Testis (tissue), 2 donors: ENCODE measurements at regions not wholly inside any gene's neighbourhood (a gene's known extent, or its start where the extent isn't known, plus 50 kb on each side); places are given as distances from the start of the nearest gene placed in this dataset.

Source experiments
- DNase-seq: peaks from one replicate; pipeline ENCODE4 v3.0.0-alpha.2; 2019
- H3K27ac ChIP-seq, 2 donors: fragments of 200-600 bp; sonication (generic); one replicate each; pipeline ENCODE4 v1.5.1; 2019
- H3K27me3 ChIP-seq: fragments of 200-600 bp; sonication (generic); one replicate; pipeline ENCODE4 v1.5.1; 2019
- H3K36me3 ChIP-seq: fragments of 200-600 bp; sonication (generic); one replicate; pipeline ENCODE4 v1.5.1; 2017; ENCODE audit warnings: low read depth; ENCODE audit errors: missing control alignments
- H3K4me1 ChIP-seq: fragments of 200-600 bp; sonication (generic); one replicate; pipeline ENCODE4 v1.5.1; 2019
- H3K4me3 ChIP-seq, 2 donors: fragments of 200-600 bp; sonication (generic); one replicate each; pipeline ENCODE4 v1.5.1; 2017 to 2019
- H3K9me3 ChIP-seq: fragments of 200-600 bp; sonication (generic); one replicate; pipeline ENCODE4 v1.5.1; 2017
- POLR2A ChIP-seq: fragments of 450-650 bp; IDR thresholded peaks from one replicate; pipeline ENCODE4 v1.6.1; 2017; ENCODE audit warnings: antibody characterized with exemption, mild to moderate bottlenecking, moderate library complexity
- WGBS, 2 donors: methylation state at CpG; one replicate each; pipeline ENCODE4 v1.1.5; 2018; 5-methylcytosine and 5-hydroxymethylcytosine counted together
- intact Hi-C: fragments of 100-400 bp; cut with DNase I; formaldehyde crosslinking; loops from one replicate; pipeline ENCODE4 v1.15.1; 2023; ENCODE audit warnings: low total_unique reads
- TF ChIP-seq, protein P1 (sequence below), 3 experiments: fragments of 450-650 bp in 2 of 3; fragments of 200-600 bp in 1 of 3; sonication (generic) in 1 of 3; IDR thresholded peaks; one replicate each; pipeline ENCODE4 v1.5.1; 2016 to 2019; ENCODE audit warnings: antibody characterized with exemption in 3 of 3, mild to moderate bottlenecking in 2 of 3, moderate library complexity in 1 of 3

DNA sequence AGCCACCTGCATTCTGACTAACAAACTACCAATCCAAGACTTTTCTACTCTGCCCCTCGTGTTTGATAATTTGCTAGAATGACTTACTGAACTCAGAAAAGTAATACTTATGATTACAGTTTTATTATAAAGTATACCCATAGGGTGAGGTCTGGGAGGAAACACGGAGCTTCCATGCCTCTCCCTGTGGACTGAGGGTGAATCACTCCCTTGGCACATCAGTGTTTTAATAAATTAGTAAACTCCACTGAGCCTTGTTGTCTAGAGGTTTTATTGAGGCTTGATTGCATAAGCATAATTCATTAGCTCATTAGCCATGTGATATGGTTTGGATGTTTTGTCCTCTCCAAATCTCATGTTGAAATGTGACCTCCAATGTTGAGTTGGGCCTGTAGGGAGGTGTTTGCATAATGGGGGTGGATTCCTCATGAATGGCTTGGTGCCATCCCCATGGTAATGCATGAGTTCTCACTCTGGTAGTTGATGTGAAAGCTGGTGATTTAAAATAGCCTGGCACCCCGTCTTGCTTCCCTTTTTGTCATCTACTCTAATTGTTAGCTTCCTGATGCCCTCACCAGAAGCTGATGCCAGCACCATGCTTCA, 233.6 kb upstream of the TRPC7 start:
- TF ChIP-seq, protein P1, sequence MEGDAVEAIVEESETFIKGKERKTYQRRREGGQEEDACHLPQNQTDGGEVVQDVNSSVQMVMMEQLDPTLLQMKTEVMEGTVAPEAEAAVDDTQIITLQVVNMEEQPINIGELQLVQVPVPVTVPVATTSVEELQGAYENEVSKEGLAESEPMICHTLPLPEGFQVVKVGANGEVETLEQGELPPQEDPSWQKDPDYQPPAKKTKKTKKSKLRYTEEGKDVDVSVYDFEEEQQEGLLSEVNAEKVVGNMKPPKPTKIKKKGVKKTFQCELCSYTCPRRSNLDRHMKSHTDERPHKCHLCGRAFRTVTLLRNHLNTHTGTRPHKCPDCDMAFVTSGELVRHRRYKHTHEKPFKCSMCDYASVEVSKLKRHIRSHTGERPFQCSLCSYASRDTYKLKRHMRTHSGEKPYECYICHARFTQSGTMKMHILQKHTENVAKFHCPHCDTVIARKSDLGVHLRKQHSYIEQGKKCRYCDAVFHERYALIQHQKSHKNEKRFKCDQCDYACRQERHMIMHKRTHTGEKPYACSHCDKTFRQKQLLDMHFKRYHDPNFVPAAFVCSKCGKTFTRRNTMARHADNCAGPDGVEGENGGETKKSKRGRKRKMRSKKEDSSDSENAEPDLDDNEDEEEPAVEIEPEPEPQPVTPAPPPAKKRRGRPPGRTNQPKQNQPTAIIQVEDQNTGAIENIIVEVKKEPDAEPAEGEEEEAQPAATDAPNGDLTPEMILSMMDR (IDR thresholded peaks at IDR 0.05): no peak
- TF ChIP-seq POLR2A: no peak

DNA sequence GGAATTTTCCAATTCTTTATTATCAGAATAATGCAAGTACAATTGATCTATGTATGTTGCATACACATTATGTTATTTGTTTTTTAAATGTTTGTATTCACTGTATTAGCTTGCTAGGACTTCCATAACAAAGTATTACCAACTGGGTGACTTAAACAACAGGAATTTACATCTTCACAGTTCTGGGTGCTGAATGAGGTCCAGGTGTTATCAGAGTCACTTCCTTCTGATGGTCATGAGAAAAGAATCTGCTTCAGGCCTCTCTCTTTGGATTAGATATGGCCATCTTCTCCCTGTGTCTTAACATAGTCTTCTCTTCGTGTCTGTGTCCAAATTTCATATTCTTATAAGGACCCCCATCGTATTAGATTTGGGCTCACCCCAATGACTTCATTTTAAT, 229.1 kb upstream of the TRPC7 start:
- Histone ChIP-seq H3K27me3 (no peaks in the 10 kb centered on the region), H3K9me3 (no peaks in the 10 kb centered on the region), H3K4me1 (no peaks in the 10 kb centered on the region), H3K36me3 (no peaks in the 10 kb centered on the region), H3K27ac (no peak overlapping the region), H3K4me3 (no peak overlapping the region)
- no peak for DNase-seq
- WGBS, 2 donors: 76 to 89% methylated on average over 2 of the region's 2 CpGs
- intact Hi-C loops: no loop called here
- no peak for TF ChIP-seq POLR2A
- TF ChIP-seq, protein P1 (IDR thresholded peaks at IDR 0.05): no peak

More for the DNA sequence above, 233.6 kb upstream of the TRPC7 start:
- Histone ChIP-seq H3K4me3 (no peak overlapping the region), H3K36me3 (no peaks in the 10 kb centered on the region), H3K27me3 (no peaks in the 10 kb centered on the region), H3K4me1 (no peaks in the 10 kb centered on the region), H3K9me3 (no peaks in the 10 kb centered on the region), H3K27ac (no peak overlapping the region)
- DNase-seq: no peak
- WGBS, 2 donors: 62 to 78% methylated on average over 3 of the region's 3 CpGs
- intact Hi-C loops: no loop called here

DNA sequence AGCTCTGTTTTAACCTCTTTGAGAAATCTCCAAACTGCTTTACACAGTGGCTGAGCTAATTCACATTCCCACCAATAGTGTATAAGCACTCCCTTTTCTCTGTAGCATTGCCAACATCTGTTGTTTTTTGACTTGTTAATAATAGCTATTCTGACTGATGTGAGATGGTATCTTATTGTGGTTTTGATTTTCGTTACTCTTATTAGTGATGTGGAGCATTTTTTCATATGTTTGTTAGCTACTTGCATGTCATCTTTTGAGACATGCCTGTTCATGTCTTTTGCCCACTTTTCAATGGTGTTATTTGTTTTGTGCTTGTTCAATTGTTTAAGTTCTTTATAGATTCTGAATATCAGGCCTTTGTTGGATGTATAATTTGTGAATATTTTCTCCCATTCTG, 225.2 kb upstream of the TRPC7 start:
- Histone ChIP-seq H3K27me3 (no peaks in the 10 kb centered on the region), H3K36me3 (no peaks in the 10 kb centered on the region), H3K9me3 (no peaks in the 10 kb centered on the region), H3K4me1 (no peaks in the 10 kb centered on the region), H3K4me3 (no peak overlapping the region), H3K27ac (no peak overlapping the region)
- 57 to 67% methylated on average over 1 of the region's 1 CpG for WGBS, 2 donors
- intact Hi-C loops: no loop called here
- TF ChIP-seq POLR2A: no peak
- TF ChIP-seq, protein P1 (IDR thresholded peaks at IDR 0.05): no peak
- DNase-seq: no peak

DNA sequence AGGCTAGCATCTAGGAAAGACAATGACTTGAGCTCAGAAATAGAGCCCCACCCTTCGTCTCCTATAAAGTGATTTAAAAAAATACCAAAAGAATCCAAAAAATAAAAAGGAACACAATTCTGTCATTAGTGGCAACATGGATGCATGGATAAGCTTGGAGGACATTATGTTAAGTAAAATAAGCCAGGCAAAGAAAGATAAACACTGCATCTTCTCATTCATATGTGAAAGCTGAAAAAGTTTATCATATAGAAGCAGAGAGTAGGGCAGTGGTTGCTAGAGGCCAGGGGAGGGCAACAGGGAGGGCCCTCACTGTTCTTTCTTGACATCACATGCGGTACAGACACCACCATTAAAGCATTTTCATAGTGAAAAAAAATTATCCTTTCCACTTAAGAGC, 220.9 kb upstream of the TRPC7 start:
- H3K27me3 ChIP-seq: no peaks in the 10 kb centered on the region
- no peaks in the 10 kb centered on the region for H3K36me3 ChIP-seq
- H3K27ac ChIP-seq: no peak overlapping the region
- no peaks in the 10 kb centered on the region for H3K4me1 ChIP-seq
- 81% methylated on average over 2 of the region's 2 CpGs for WGBS, 2 donors
- DNase-seq: no peak
- TF ChIP-seq POLR2A: no peak
- TF ChIP-seq, protein P1 (IDR thresholded peaks at IDR 0.05): no peak
- intact Hi-C loops: no loop called here
- H3K9me3 ChIP-seq: no peaks in the 10 kb centered on the region
- no peak overlapping the region for H3K4me3 ChIP-seq

DNA sequence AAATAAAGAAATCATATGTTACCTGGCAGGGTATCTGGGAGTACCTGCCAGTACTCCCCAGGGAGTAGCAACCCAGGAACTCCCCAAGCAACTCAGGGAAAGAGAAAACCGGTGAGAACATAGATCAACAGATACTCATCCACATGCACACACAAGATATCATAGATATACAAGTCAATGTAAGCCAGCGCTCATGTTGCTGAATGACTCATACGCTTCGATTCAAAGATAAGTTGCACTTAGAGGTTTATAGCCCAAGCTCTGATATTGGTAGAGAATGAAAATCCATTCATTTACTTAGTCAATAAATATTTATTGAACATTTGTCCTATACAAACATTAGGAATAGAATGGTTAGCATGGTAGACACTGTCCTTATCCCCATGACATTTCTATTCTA, 219.1 kb upstream of the TRPC7 start:
- Histone ChIP-seq H3K27ac (no peak overlapping the region), H3K27me3 (no peaks in the 10 kb centered on the region), H3K4me3 (no peak overlapping the region), H3K36me3 (no peaks in the 10 kb centered on the region), H3K9me3 (no peaks in the 10 kb centered on the region), H3K4me1 (no peaks in the 10 kb centered on the region)
- WGBS, 2 donors: 90 to 91% methylated on average over 4 of the region's 4 CpGs
- DNase-seq: no peak
- TF ChIP-seq POLR2A: no peak
- TF ChIP-seq, protein P1 (IDR thresholded peaks at IDR 0.05): no peak
- intact Hi-C loops: no loop called here
